HCT116 (cell line): ENCODE measurements at regions not wholly inside any gene's neighbourhood (a gene's known extent, or its start where the extent isn't known, plus 50 kb on each side); places are given as distances from the start of the nearest gene placed in this dataset.

ENCODE experiments used
- ATAC-seq: fragments of 200-7000 bp; cut with Tn5 transposase; 2 replicates; pipeline ENCODE4 v1.9.1; 2020; ENCODE audit warnings: mild to moderate bottlenecking, moderate library complexity
- BruUV-seq: library from RNA; stranded (reverse); fragments of 400-500 nt; replicated peaks from 2 replicates; lab custom pipeline; 2021; lab: Mats Ljungman, UMichigan
- CTCF ChIA-PET: fragments of 300-600 bp; sonication (Branson Sonifier 250); formaldehyde crosslinking; loops from one replicate; lab custom pipeline; 2021; ENCODE audit warnings: antibody characterized with exemption; lab: Charles Lee
- POLR2A ChIA-PET: fragments of 300-600, 350-600 bp; sonication (Branson Sonifier 250); formaldehyde crosslinking; loops from one replicate; lab custom pipeline; 2021; ENCODE audit warnings: antibody characterized with exemption; lab: Charles Lee
- RAD21 ChIA-PET, 2 experiments: fragments of 300-600 bp; sonication (Branson Sonifier 250); formaldehyde crosslinking; loops; one replicate each; lab custom pipeline; 2023; ENCODE audit warnings: low total read pairs in 2 of 2; ENCODE audit not compliant: uncharacterized antibody in 2 of 2, unreplicated experiment in 2 of 2, low non-redundant PET in 1 of 2; lab: Charles Lee
- DNase-seq: peaks from one replicate; pipeline ENCODE4 v3.0.0-alpha.2; 2010; ENCODE audit warnings: low read depth, low spot score
- H2AFZ ChIP-seq: fragments of 200-600 bp; shearing (Covaris generic), sonication (generic); 2 replicates; pipeline ENCODE4 v1.6.1; 2017; ENCODE audit warnings: low read depth, mixed run types, mixed read lengths, antibody characterized with exemption, low read length; ENCODE audit not compliant: poor library complexity, severe bottlenecking
- H3K27ac ChIP-seq: 2 replicates; pipeline ENCODE4 v1.5.1; 2012; ENCODE audit warnings: low read depth, low read length
- H3K27me3 ChIP-seq: fragments of 200-600 bp; sonication (generic); 2 replicates; pipeline ENCODE4 v1.6.1; 2016; ENCODE audit warnings: mixed run types, low read length, mixed read lengths; ENCODE audit not compliant: insufficient read depth
- H3K36me3 ChIP-seq, 2 experiments: fragments of 200-500 bp in 1 of 2; fragments of 200-600 bp in 1 of 2; sonication (Bioruptor generic) in 1 of 2; sonication (generic) in 1 of 2; 2 replicates each; pipeline versions ENCODE4 v1.5.1 to v1.6.1; 2014 to 2016; ENCODE audit warnings: low read length in 2 of 2, inconsistent platforms in 1 of 2, mixed read lengths in 1 of 2, mixed run types in 1 of 2; ENCODE audit not compliant: insufficient read depth in 2 of 2, control insufficient read depth in 1 of 2
- H3K4me1 ChIP-seq, 2 experiments: fragments of 200-600 bp in 1 of 2; sonication (generic) in 1 of 2; 2 replicates each; pipeline versions ENCODE4 v1.5.1 to v1.6.1; 2012 to 2017; ENCODE audit warnings: low read length in 2 of 2, inconsistent platforms in 1 of 2, mild to moderate bottlenecking in 1 of 2, mixed read lengths in 1 of 2, mixed run types in 1 of 2, moderate library complexity in 1 of 2; ENCODE audit not compliant: insufficient read depth in 2 of 2, control insufficient read depth in 1 of 2
- H3K4me2 ChIP-seq: fragments of 200-600 bp; sonication (generic); 2 replicates; pipeline ENCODE4 v1.6.1; 2017; ENCODE audit warnings: mixed run types, low read length, mixed read lengths
- H3K4me3 ChIP-seq, 2 experiments: fragments of 200-600 bp in 1 of 2; sonication (generic) in 1 of 2; replicated peaks in 1 of 2; 2 replicates each; pipeline ENCODE4 v1.5.1; 2011 to 2016; ENCODE audit warnings: low read length in 2 of 2, control low read depth in 1 of 2, low read depth in 1 of 2, mild to moderate bottlenecking in 1 of 2, mixed read lengths in 1 of 2, mixed run types in 1 of 2
- H3K79me2 ChIP-seq: fragments of 200-600 bp; sonication (generic); 2 replicates; pipeline ENCODE4 v1.6.1; 2017; ENCODE audit warnings: mild to moderate bottlenecking, mixed run types, low read length, moderate library complexity, mixed read lengths; ENCODE audit not compliant: insufficient read depth
- H3K9ac ChIP-seq: fragments of 200-600 bp; sonication (generic); 2 replicates; pipeline ENCODE4 v1.6.1; 2016; ENCODE audit warnings: low read length, mixed read lengths
- H3K9me2 ChIP-seq: fragments of 200-600 bp; sonication (generic), shearing (Covaris generic); 2 replicates; pipeline ENCODE4 v1.6.1; 2017; ENCODE audit warnings: mixed run types, mild to moderate bottlenecking, moderate library complexity; ENCODE audit not compliant: insufficient read depth
- H3K9me3 ChIP-seq, 2 experiments: fragments of 200-500 bp in 1 of 2; fragments of 200-600 bp in 1 of 2; sonication (Bioruptor generic) in 1 of 2; sonication (generic) in 1 of 2; 2 replicates each; pipeline ENCODE4 v1.6.1; 2014 to 2017; ENCODE audit warnings: low read length in 2 of 2, mixed read lengths in 2 of 2, inconsistent platforms in 1 of 2, low read depth in 1 of 2, mild to moderate bottlenecking in 1 of 2, mixed run types in 1 of 2, moderate library complexity in 1 of 2; ENCODE audit not compliant: control insufficient read depth in 1 of 2, insufficient read depth in 1 of 2
- H4K20me1 ChIP-seq: fragments of 200-600 bp; sonication (generic), shearing (Covaris generic); 2 replicates; pipeline ENCODE4 v1.6.1; 2017; ENCODE audit warnings: mixed run types, mild to moderate bottlenecking, moderate library complexity; ENCODE audit not compliant: insufficient read depth
- CBX3 ChIP-seq: IDR thresholded peaks from 2 replicates; pipeline ENCODE4 v1.6.1; 2012; ENCODE audit warnings: low read depth
- CEBPB ChIP-seq: IDR thresholded peaks from 2 replicates; pipeline ENCODE4 v1.6.1; 2012; ENCODE audit warnings: low read depth
- ELF1 ChIP-seq: IDR thresholded peaks from 2 replicates; pipeline ENCODE4 v1.6.1; 2012; ENCODE audit warnings: low read depth, borderline replicate concordance
- EZH2 ChIP-seq: fragments of 200-600 bp; sonication (generic); IDR thresholded peaks from 2 replicates; pipeline ENCODE4 v1.6.1; 2017; ENCODE audit warnings: antibody characterized with exemption, mixed run types
- FOSL1 ChIP-seq: IDR thresholded peaks from 2 replicates; pipeline ENCODE4 v1.6.1; 2012; ENCODE audit warnings: low read depth
- JUND ChIP-seq: IDR thresholded peaks from 2 replicates; pipeline ENCODE4 v1.6.1; 2012
- MAX ChIP-seq: IDR thresholded peaks from 2 replicates; pipeline ENCODE4 v1.6.1; 2012
- POLR2A ChIP-seq: IDR thresholded peaks from 2 replicates; pipeline ENCODE4 v1.7.0; 2011; ENCODE audit warnings: borderline replicate concordance; ENCODE audit not compliant: insufficient read depth, insufficient read length; ENCODE audit errors: extremely low read depth
- RAD21 ChIP-seq: IDR thresholded peaks from 2 replicates; pipeline ENCODE4 v1.6.1; 2012; ENCODE audit warnings: low read depth, mild to moderate bottlenecking
- SIN3A ChIP-seq: IDR thresholded peaks from 2 replicates; pipeline ENCODE4 v1.6.1; 2012; ENCODE audit warnings: low read depth
- SP1 ChIP-seq: IDR thresholded peaks from 2 replicates; pipeline ENCODE4 v1.6.1; 2012; ENCODE audit warnings: low read depth
- SRF ChIP-seq: IDR thresholded peaks from 2 replicates; pipeline ENCODE4 v1.6.1; 2012; ENCODE audit warnings: low read depth
- YY1 ChIP-seq: IDR thresholded peaks from 2 replicates; pipeline ENCODE4 v1.6.1; 2011; ENCODE audit warnings: low read length, low read depth, moderate library complexity, mild to moderate bottlenecking; ENCODE audit not compliant: insufficient replicate concordance; ENCODE audit errors: extremely low read depth
- intact Hi-C: fragments of 100-400 bp; cut with micrococcal nuclease; formaldehyde crosslinking; loops from 2 replicates; pipeline ENCODE4 v1.10.0; 2022

DNA sequence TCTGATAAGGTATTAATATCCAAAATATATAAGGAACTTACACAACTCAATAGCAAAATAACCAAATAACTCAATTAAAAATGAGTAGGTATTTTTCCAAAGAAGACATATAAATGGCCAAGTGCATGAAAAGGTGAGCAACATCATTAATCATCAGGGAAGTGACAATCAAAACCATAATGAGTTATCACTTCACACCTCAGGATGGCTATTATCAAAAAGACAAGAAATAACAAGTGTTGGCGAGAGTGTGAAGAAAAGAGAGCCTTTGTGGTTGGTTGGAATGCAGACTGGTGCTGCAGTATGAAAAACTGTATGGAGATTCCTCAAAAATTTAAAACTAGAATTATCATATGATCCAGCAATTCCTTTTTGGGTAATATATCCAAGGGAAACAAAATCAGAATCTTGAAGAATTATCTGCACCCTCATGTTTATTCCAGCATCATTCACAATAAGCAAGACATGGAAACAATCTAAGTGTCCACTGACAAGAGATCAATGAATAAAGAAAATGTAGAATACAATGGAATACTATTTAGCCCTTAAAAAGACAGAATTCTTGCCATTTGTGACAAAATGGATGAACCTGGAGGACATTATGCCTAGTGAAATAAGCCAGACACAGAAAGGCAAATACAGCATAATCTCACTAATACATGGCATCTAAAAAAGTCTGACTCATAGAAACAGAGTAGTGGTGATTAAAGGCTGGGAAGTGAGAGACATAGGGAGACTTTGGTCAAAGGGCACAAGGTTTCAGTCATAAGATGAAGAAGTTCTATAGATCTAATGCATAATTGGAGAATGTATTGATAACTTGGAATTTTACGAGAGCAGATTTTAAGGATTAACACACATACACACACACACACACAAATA lies 175.6 kb downstream of the FOXA2 start (continued):
- no peak for TF ChIP-seq YY1
- TF ChIP-seq SIN3A, result no peak
- TF ChIP-seq MAX, result no peak
- no peak for TF ChIP-seq EZH2
- no peak for TF ChIP-seq FOSL1
- no peak for TF ChIP-seq ELF1
- no peak for TF ChIP-seq CBX3
- TF ChIP-seq RAD21, result no peak
- no peak for TF ChIP-seq CEBPB
- TF ChIP-seq POLR2A, result no peak
- no peak for TF ChIP-seq SP1

- no peaks in the 10 kb centered on the region for H3K9me2 ChIP-seq
- H3K9ac ChIP-seq, result no peak overlapping the region
- ChIA-PET RAD21 (no interaction called here), POLR2A (no interaction called here), CTCF (no interaction called here)
- TF ChIP-seq SIN3A (no peak), RAD21 (no peak; the same call in 1 of the 2 replicates), JUND (no peak), SRF (no peak)
- H3K27me3 ChIP-seq, result no peaks in the 10 kb centered on the region
- ATAC-seq, result no peak
- no peak overlapping the region for H2AFZ ChIP-seq
- H3K4me2 ChIP-seq, result no peak overlapping the region
- BruUV-seq, result no TSS peak
- DNase-seq, result no peak
- H3K9me3 ChIP-seq, result no peaks in the 10 kb centered on the region
- no peaks in the 10 kb centered on the region for H3K79me2 ChIP-seq
- H4K20me1 ChIP-seq, result no peaks in the 10 kb centered on the region
- no peaks in the 10 kb centered on the region for H3K36me3 ChIP-seq
- intact Hi-C loops, result no loop called here
- no peak overlapping the region for H3K4me3 ChIP-seq
- no peaks in the 10 kb centered on the region for H3K4me1 ChIP-seq
- no peak overlapping the region for H3K27ac ChIP-seq
These were observed 176.9 kb downstream of the FOXA2 start for GRCh38 chr20:22407237-22408193.
